Left lung (tissue), 4 donors: ENCODE measurements at regions not wholly inside any gene's neighbourhood (a gene's known extent, or its start where the extent isn't known, plus 50 kb on each side); places are given as distances from the start of the nearest gene placed in this dataset.

Experiments used
- ATAC-seq: fragments of 200-7000 bp; cut with Tn5 transposase; one replicate; pipeline ENCODE4 v1.9.1; 2020; ENCODE audit warnings: moderate library complexity
- DNase-seq, 4 donors: peaks; one replicate each; pipeline ENCODE4 v3.0.0-alpha.2; 2013 to 2020
- H3K27ac ChIP-seq, 2 donors: fragments of 200-600 bp; sonication (generic) in 1 of 2; one replicate each; pipeline versions ENCODE4 v1.5.0 to v1.8.0; 2020 to 2021
- H3K27me3 ChIP-seq, 2 donors: fragments of 200-600 bp; sonication (generic) in 1 of 2; one replicate each; pipeline versions ENCODE4 v1.5.0 to v1.8.0; 2020 to 2021
- H3K36me3 ChIP-seq, 2 donors: fragments of 200-600 bp; sonication (generic) in 1 of 2; one replicate each; pipeline versions ENCODE4 v1.5.0 to v1.8.0; 2020 to 2021
- H3K4me1 ChIP-seq, 2 donors: fragments of 200-600 bp; one replicate each; pipeline ENCODE4 v1.8.0; 2021
- H3K4me3 ChIP-seq, 2 donors: fragments of 200-600 bp; sonication (generic) in 1 of 2; one replicate each; pipeline versions ENCODE4 v1.5.0 to v1.8.0; 2020 to 2021; ENCODE audit warnings: mild to moderate bottlenecking in 1 of 2
- H3K9me3 ChIP-seq, 2 donors: fragments of 200-600 bp; sonication (generic) in 1 of 2; one replicate each; pipeline versions ENCODE4 v1.5.0 to v1.8.0; 2020 to 2021
- intact Hi-C, 2 donors: fragments of 100-400 bp; cut with DNase I; formaldehyde crosslinking; loops; one replicate each; pipeline versions ENCODE4 v1.11.2 to v1.14.2; 2022
- TF ChIP-seq, protein P1 (sequence below), 2 donors: fragments of 200-600 bp; sonication (generic) in 1 of 2; IDR thresholded peaks; one replicate each; pipeline versions ENCODE4 v1.5.0 to v1.8.0; 2021; ENCODE audit warnings: antibody characterized with exemption in 2 of 2
- donor health status: DM: no; HTN: yes; CAD: no.
- donor health status: DM: no; HTN: no; CAD: no.

DNA sequence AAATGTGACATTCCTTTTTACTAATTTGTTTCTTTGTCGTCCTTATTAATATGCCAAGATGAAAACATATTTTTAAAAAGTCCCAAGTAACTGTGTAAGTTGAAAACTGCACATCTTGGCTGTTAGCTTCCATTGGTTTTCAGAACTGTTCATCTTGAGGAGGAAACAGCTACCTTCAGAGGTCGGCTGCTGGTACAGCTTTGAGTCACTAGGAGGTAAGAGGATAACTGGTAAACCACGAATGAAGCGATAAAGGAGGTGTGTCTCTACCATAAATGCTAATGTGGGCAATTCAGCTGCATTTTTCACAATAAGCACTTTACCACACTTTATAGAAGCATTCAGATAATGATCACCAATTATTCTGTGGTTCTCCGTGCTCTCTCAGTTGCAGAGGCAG, 137.5 kb upstream of the KRAS start:
- intact Hi-C loops, result no loop called here
- Histone ChIP-seq H3K36me3 (no peaks in the 10 kb centered on the region), H3K27ac (no peak overlapping the region), H3K27me3 (no peaks in the 10 kb centered on the region), H3K9me3 (no peaks in the 10 kb centered on the region), H3K4me1 (peaks cover 6 to 20% of the 10 kb centered on the region in 2 donors), H3K4me3 (no peak overlapping the region)
- no peak for ATAC-seq
- TF ChIP-seq, protein P1, sequence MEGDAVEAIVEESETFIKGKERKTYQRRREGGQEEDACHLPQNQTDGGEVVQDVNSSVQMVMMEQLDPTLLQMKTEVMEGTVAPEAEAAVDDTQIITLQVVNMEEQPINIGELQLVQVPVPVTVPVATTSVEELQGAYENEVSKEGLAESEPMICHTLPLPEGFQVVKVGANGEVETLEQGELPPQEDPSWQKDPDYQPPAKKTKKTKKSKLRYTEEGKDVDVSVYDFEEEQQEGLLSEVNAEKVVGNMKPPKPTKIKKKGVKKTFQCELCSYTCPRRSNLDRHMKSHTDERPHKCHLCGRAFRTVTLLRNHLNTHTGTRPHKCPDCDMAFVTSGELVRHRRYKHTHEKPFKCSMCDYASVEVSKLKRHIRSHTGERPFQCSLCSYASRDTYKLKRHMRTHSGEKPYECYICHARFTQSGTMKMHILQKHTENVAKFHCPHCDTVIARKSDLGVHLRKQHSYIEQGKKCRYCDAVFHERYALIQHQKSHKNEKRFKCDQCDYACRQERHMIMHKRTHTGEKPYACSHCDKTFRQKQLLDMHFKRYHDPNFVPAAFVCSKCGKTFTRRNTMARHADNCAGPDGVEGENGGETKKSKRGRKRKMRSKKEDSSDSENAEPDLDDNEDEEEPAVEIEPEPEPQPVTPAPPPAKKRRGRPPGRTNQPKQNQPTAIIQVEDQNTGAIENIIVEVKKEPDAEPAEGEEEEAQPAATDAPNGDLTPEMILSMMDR (IDR thresholded peaks at IDR 0.05), result no peak
- DNase-seq, result no peak

DNA sequence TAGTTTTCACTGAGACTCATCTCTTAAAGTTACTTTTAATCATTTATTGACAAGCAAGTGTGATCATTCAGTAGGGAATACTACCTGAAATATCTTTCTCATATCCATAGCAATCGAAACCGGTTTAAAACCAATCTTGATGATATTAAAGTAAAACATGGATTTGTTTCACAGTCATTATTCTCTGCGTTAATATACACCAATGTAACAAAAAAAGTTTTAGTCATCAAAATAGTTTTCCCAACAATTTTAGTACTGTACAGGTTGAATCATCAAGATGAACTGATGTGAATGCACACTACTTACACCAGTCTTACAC, 137.0 kb upstream of the KRAS start:
- no peak for DNase-seq
- H3K27ac ChIP-seq, result no peak overlapping the region
- H3K4me1 ChIP-seq, result peaks cover 6 to 20% of the 10 kb centered on the region in 2 donors
- no peaks in the 10 kb centered on the region for H3K9me3 ChIP-seq
- H3K27me3 ChIP-seq, result no peaks in the 10 kb centered on the region
- intact Hi-C loops, result no loop called here
- no peaks in the 10 kb centered on the region for H3K36me3 ChIP-seq
- ATAC-seq, result no peak
- H3K4me3 ChIP-seq, result no peak overlapping the region
- TF ChIP-seq, protein P1 (IDR thresholded peaks at IDR 0.05), result no peak

DNA sequence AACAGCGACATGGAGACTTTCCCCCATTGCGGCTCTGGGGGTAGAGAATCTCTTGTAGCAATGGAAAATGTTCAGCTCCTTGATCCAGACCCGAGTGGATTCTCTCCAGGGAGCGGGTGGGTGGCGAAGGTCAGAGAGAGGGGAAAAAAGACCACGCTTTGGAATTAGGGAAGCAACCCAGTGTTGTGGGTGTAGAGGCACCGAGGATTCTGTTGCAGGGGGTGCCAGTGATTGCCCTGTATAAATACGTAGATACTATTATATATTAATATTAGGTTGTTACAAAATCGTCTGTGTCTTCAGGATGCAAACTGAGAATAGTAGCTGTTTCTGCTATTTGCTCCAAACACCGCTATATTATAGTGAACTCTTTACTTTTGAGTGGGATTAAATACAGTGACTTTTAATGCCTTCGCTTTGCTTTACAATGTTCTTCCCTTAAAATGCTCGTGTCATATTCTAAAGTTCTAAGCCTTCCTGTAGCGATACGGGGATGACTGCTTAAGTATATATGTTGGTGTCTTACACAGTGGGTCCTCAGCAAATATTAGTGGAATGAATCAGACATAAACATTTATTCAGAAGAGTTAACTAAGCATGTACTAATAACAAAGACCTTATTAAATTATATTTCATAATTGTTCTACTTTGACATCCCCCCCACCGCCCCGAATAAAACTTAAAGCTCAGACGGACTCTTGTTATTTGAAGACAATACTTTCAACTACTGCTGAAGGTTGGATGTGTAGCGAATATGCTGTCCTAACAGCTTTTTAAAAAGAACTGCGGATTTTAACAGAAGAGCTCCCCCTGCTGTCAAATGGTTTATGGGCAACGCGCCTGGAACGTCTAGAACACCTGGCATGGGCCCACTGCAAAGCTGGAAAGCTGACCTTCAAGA, 136.4 kb upstream of the KRAS start:
- Histone ChIP-seq H3K27ac (peak overlapping the region; percentile 100), H3K9me3 (no peaks in the 10 kb centered on the region), H3K27me3 (no peaks in the 10 kb centered on the region), H3K4me1 (peaks cover 6 to 20% of the 10 kb centered on the region in 2 donors), H3K36me3 (no peaks in the 10 kb centered on the region), H3K4me3 (peak overlapping the region; percentile 51 to 54)
- intact Hi-C loops, result no loop called here
- ATAC-seq (peak; percentile 57), DNase-seq (peak in 3 of 4 donors; percentile 77 to 91 (median 88))
- TF ChIP-seq, protein P1 (IDR thresholded peaks at IDR 0.05), result peak; percentile 74 to 90

DNA sequence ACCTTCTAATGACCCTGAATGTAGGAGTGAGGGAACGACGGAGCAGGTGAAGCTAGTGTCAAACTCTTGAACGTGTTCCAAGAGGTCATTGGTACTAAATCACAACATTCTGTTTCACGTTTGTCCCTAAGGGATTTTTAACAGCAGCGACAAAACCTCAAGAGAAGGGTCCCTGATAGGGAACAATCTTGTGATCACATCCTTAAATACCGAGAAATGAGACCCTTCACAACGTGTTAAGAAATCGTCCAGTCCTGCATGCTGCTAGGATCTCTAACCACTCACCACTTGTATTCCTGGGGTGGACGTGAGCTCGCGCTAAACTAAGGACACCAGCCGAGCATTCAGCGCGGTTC, 134.1 kb upstream of the KRAS start:
- ATAC-seq, result peak; percentile 12
- intact Hi-C loops, result no loop called here
- Histone ChIP-seq H3K27me3 (no peaks in the 10 kb centered on the region), H3K4me3 (peak overlapping the region; percentile 51 to 54), H3K4me1 (peaks cover 6 to 20% of the 10 kb centered on the region in 2 donors), H3K36me3 (no peaks in the 10 kb centered on the region), H3K9me3 (no peaks in the 10 kb centered on the region), H3K27ac (peak overlapping the region; percentile 100)
- no peak for DNase-seq
- TF ChIP-seq, protein P1 (IDR thresholded peaks at IDR 0.05), result no peak

DNA sequence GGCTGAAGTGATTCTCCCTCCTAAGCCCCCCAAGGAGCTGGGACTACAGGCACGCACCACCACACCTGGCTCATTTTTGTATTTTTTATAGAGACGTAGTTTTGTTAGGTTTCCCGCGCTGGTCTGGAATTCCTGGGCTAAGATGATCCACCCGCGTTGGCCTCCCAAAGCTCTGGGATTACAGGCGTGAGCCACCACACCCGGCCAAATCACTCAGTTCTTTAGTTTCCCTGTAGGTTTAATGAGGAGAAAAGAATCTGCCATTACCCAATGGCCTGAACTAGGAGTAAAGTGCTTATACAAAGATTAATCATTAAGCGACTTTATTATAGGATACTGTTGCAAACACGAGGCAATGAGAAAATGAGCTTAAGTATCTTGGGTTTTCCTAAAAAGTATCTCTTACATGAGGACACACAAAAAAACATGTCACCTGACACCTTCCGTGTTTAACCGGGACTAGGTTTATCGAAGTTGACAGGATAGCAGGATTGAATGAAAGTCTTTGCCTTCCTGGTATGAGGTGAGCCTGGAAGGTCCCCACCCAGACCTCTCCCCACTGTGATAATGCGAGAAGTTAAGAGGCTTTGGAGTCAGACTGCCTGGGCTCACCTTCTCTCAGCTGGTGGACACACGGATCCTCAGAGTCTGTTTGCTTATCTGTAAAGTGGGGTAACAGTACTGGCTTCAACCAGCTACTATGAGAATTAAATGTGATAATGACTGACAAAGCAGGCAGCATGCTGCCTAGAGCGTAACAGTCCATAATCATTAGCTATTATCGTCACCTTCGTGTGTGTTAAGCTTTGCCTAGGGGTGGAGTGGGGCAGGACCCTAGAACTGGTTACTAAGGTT, 133.5 kb upstream of the KRAS start:
- peaks cover 6 to 20% of the 10 kb centered on the region in 2 donors for H3K4me1 ChIP-seq
- intact Hi-C loops, result no loop called here
- ATAC-seq (no peak), DNase-seq (peak in 2 of 4 donors; percentile 10 to 23)
- TF ChIP-seq, protein P1 (IDR thresholded peaks at IDR 0.05), result no peak
- no peaks in the 10 kb centered on the region for H3K27me3 ChIP-seq
- no peaks in the 10 kb centered on the region for H3K9me3 ChIP-seq
- H3K36me3 ChIP-seq, result no peaks in the 10 kb centered on the region
- H3K4me3 ChIP-seq, result peak overlapping the region; percentile 51 to 54
- peak overlapping the region; percentile 100 for H3K27ac ChIP-seq
